ENCODE measurements at regions not wholly inside any gene's neighbourhood (a gene's known extent, or its start where the extent isn't known, plus 50 kb on each side); places are given as distances from the start of the nearest gene placed in this dataset.

GRCh38 chr4:128380306-128380705 lies 92.7 kb upstream of the PGRMC2 start:
- DNase-seq = no peak

GRCh38 chr4:128379860-128380259 lies 92.2 kb upstream of the PGRMC2 start:
- DNase-seq = no peak

GRCh38 chr4:128378668-128379067 lies 91.1 kb upstream of the PGRMC2 start:
- DNase-seq = no peak

GRCh38 chr4:128376958-128377357 lies 89.3 kb upstream of the PGRMC2 start:
- DNase-seq = no peak

GRCh38 chr4:128376303-128376702 lies 88.7 kb upstream of the PGRMC2 start:
- no peak for DNase-seq

- DNase-seq = no peak
Measured at GRCh38 chr4:128373628-128374027, 86.0 kb upstream of the PGRMC2 start.

- DNase-seq = no peak
Measured at GRCh38 chr4:128371876-128372275, 84.3 kb upstream of the PGRMC2 start.

- no peak for DNase-seq
Measured at GRCh38 chr4:128371001-128371777, 83.6 kb upstream of the PGRMC2 start.

GRCh38 chr4:128366212-128366611 lies 78.6 kb upstream of the PGRMC2 start:
- no peak for DNase-seq

- no peak for DNase-seq
Measured at GRCh38 chr4:128364565-128364964, 77.0 kb upstream of the PGRMC2 start.

GRCh38 chr4:128363966-128364365 lies 76.4 kb upstream of the PGRMC2 start:
- DNase-seq = no peak

- DNase-seq = no peak
Measured at GRCh38 chr4:128362760-128363159, 75.1 kb upstream of the PGRMC2 start.

- no peak for DNase-seq
Measured at GRCh38 chr4:128359422-128359821, 71.8 kb upstream of the PGRMC2 start.

- DNase-seq = no peak
Measured at GRCh38 chr4:128358913-128359279, 71.3 kb upstream of the PGRMC2 start.

- DNase-seq = no peak
Measured at GRCh38 chr4:128358231-128358912, 70.8 kb upstream of the PGRMC2 start.

- no peak for DNase-seq
Measured at GRCh38 chr4:128357286-128357685, 69.7 kb upstream of the PGRMC2 start.

GRCh38 chr4:128355305-128355704 lies 67.7 kb upstream of the PGRMC2 start:
- DNase-seq = no peak

GRCh38 chr4:128354205-128354821 lies 66.7 kb upstream of the PGRMC2 start:
- no peak for DNase-seq

GRCh38 chr4:128353791-128354190 lies 66.2 kb upstream of the PGRMC2 start:
- DNase-seq = no peak

GRCh38 chr4:128351502-128351901 lies 63.9 kb upstream of the PGRMC2 start:
- DNase-seq = no peak

GRCh38 chr4:128350449-128351045 lies 62.9 kb upstream of the PGRMC2 start:
- DNase-seq = no peak

GRCh38 chr4:128349921-128350320 lies 62.3 kb upstream of the PGRMC2 start:
- DNase-seq = no peak

GRCh38 chr4:128347930-128348660 lies 60.5 kb upstream of the PGRMC2 start:
- no peak for DNase-seq

All from activated naive CD4-positive, alpha-beta T cell treated with anti-CD3 and anti-CD28 coated beads, Interleukin-2, amount 50 U/mL, for 16 hours (primary cell).